GM18870 (cell line): ENCODE measurements at regions not wholly inside any gene's neighbourhood (a gene's known extent, or its start where the extent isn't known, plus 50 kb on each side); places are given as distances from the start of the nearest gene placed in this dataset.
A peak's percentile ranks its signal among the peaks of the same experiment; 100 is the strongest.

Experiments
- ATAC-seq: cut with Tn5 transposase; IDR thresholded peaks from one replicate; pipeline ENCODE4 v1.9.1; 2021; ENCODE audit warnings: moderate library complexity; ENCODE audit not compliant: unreplicated experiment

- ATAC-seq = no peak
Measured at GRCh38 chr1:83813576-83813975, 185.4 kb downstream of the TTLL7 start.

GRCh38 chr1:83810144-83810543, 188.8 kb downstream of the TTLL7 start:
- no peak for ATAC-seq

GRCh38 chr1:83808536-83808935, 190.4 kb downstream of the TTLL7 start:
- ATAC-seq = no peak

GRCh38 chr1:83807821-83808220, 191.1 kb downstream of the TTLL7 start:
- ATAC-seq = no peak

- ATAC-seq = no peak
Measured at GRCh38 chr1:83807231-83807630, 191.7 kb downstream of the TTLL7 start.

- ATAC-seq = no peak
Measured at GRCh38 chr1:83805921-83806320, 193.0 kb downstream of the TTLL7 start.

GRCh38 chr1:83802460-83803152, 196.3 kb downstream of the TTLL7 start:
- ATAC-seq = no peak

GRCh38 chr1:83802023-83802422, 196.9 kb downstream of the TTLL7 start:
- ATAC-seq = no peak

- no peak for ATAC-seq
Measured at GRCh38 chr1:83800066-83800465, 198.9 kb downstream of the TTLL7 start.

- no peak for ATAC-seq
Measured at GRCh38 chr1:83799594-83799993, 199.3 kb downstream of the TTLL7 start.

- no peak for ATAC-seq
Measured at GRCh38 chr1:83798965-83799364, 200.0 kb downstream of the TTLL7 start.

- no peak for ATAC-seq
Measured at GRCh38 chr1:83796409-83796808, 202.5 kb downstream of the TTLL7 start.

- peak; percentile 92 for ATAC-seq
Measured at GRCh38 chr1:83794384-83794783, 204.5 kb downstream of the TTLL7 start.

GRCh38 chr1:83791821-83792437, 207.0 kb downstream of the TTLL7 start:
- ATAC-seq = no peak

GRCh38 chr1:83790446-83790845, 208.5 kb downstream of the TTLL7 start:
- ATAC-seq = no peak

- no peak for ATAC-seq
Measured at GRCh38 chr1:83787246-83787998, 211.5 kb downstream of the TTLL7 start.

GRCh38 chr1:83781667-83782066, 217.3 kb downstream of the TTLL7 start:
- ATAC-seq = no peak

GRCh38 chr1:83779565-83779964, 219.4 kb downstream of the TTLL7 start:
- ATAC-seq = no peak

GRCh38 chr1:83777758-83778101, 221.2 kb downstream of the TTLL7 start:
- no peak for ATAC-seq

GRCh38 chr1:83776913-83777757, 221.8 kb downstream of the TTLL7 start:
- ATAC-seq = no peak

GRCh38 chr1:83775977-83776603, 222.8 kb downstream of the TTLL7 start:
- no peak for ATAC-seq
